Mesendoderm (in vitro differentiated cells): ENCODE measurements at regions not wholly inside any gene's neighbourhood (a gene's known extent, or its start where the extent isn't known, plus 50 kb on each side); places are given as distances from the start of the nearest gene placed in this dataset.

Experiments
- DNase-seq: peaks from one replicate; pipeline ENCODE4 v3.0.0; 2013
- H2AK5ac ChIP-seq: 2 replicates; pipeline ENCODE4 v1.6.1; 2013; ENCODE audit warnings: low read length, inconsistent platforms
- H2BK120ac ChIP-seq: 2 replicates; pipeline ENCODE4 v1.6.1; 2013; ENCODE audit warnings: low read depth, mild to moderate bottlenecking, low read length, moderate library complexity, mixed read lengths
- H2BK15ac ChIP-seq: replicated peaks from 2 replicates; pipeline ENCODE4 v1.6.1; 2013; ENCODE audit warnings: low read depth, mild to moderate bottlenecking, moderate library complexity
- H2BK5ac ChIP-seq: 2 replicates; pipeline ENCODE4 v1.6.1; 2013; ENCODE audit warnings: low read length, inconsistent platforms
- H3K18ac ChIP-seq: 2 replicates; pipeline ENCODE4 v1.6.1; 2013; ENCODE audit warnings: mild to moderate bottlenecking, low read length, mixed read lengths
- H3K23ac ChIP-seq: one replicate; pipeline ENCODE4 v1.6.1; 2013; ENCODE audit warnings: low read length
- H3K27ac ChIP-seq: 2 replicates; pipeline ENCODE4 v1.5.1; 2013; ENCODE audit warnings: low read depth, mild to moderate bottlenecking, inconsistent platforms, low read length, moderate library complexity
- H3K27me3 ChIP-seq: 2 replicates; pipeline ENCODE4 v1.6.1; 2013; ENCODE audit warnings: low read length, control low read depth, mild to moderate bottlenecking, inconsistent platforms; ENCODE audit not compliant: insufficient read depth, poor library complexity
- H3K36me3 ChIP-seq: 2 replicates; pipeline ENCODE4 v1.6.1; 2013; ENCODE audit warnings: low read length, inconsistent platforms; ENCODE audit not compliant: control insufficient read depth, insufficient read depth
- H3K4ac ChIP-seq: one replicate; pipeline ENCODE4 v1.6.1; 2013; ENCODE audit warnings: low read depth, mild to moderate bottlenecking, low read length, moderate library complexity
- H3K4me1 ChIP-seq: 2 replicates; pipeline ENCODE4 v1.6.1; 2013; ENCODE audit warnings: low read depth, low read length, inconsistent platforms; ENCODE audit not compliant: control insufficient read depth
- H3K4me2 ChIP-seq: 2 replicates; pipeline ENCODE4 v1.6.1; 2013; ENCODE audit warnings: low read length
- H3K4me3 ChIP-seq: 2 replicates; pipeline ENCODE4 v1.5.1; 2013; ENCODE audit warnings: mild to moderate bottlenecking, low read length
- H3K56ac ChIP-seq: one replicate; pipeline ENCODE4 v1.6.1; 2013; ENCODE audit warnings: low read length
- H3K79me1 ChIP-seq: 2 replicates; pipeline ENCODE4 v1.6.1; 2013; ENCODE audit warnings: low read length, inconsistent platforms
- H3K79me2 ChIP-seq: 2 replicates; pipeline ENCODE4 v1.6.1; 2013; ENCODE audit warnings: mild to moderate bottlenecking, low read length; ENCODE audit not compliant: control insufficient read depth, insufficient read depth
- H3K9ac ChIP-seq: 2 replicates; pipeline ENCODE4 v1.6.1; 2013; ENCODE audit warnings: low read length, inconsistent platforms
- H4K5ac ChIP-seq: one replicate; pipeline ENCODE4 v1.6.1; 2013; ENCODE audit warnings: low read length
- H4K8ac ChIP-seq: one replicate; pipeline ENCODE4 v1.6.1; 2013; ENCODE audit warnings: low read depth, mild to moderate bottlenecking, control low read depth, low read length, moderate library complexity
- WGBS: extraction: QIAGEN DNeasy Blood & Tissue Kit; methylation state at CpG from one replicate; pipeline ENCODE4 v1.1.7; 2013; ENCODE audit warnings: low lambda C conversion rate, missing lambda C conversion rate; ENCODE audit not compliant: insufficient coverage; ENCODE audit errors: extremely low coverage; 5-methylcytosine and 5-hydroxymethylcytosine counted together

GRCh38 chr6:55994531-55994930 is 119.1 kb upstream of the BMP5 start:
- Histone ChIP-seq H3K27me3 (no peaks in the 10 kb centered on the region), H2BK5ac (no peak overlapping the region), H2BK120ac (no peak overlapping the region), H3K56ac (no peak overlapping the region), H4K5ac (no peak overlapping the region), H3K23ac (no peak overlapping the region), H3K4me3 (no peak overlapping the region), H3K9ac (no peak overlapping the region), H3K36me3 (no peaks in the 10 kb centered on the region), H4K8ac (no peak overlapping the region), H3K4me2 (no peak overlapping the region), H3K27ac (no peak overlapping the region), H2AK5ac (no peak overlapping the region), H3K4ac (no peak overlapping the region), H3K79me2 (no peaks in the 10 kb centered on the region), H3K79me1 (no peaks in the 10 kb centered on the region), H2BK15ac (no peak overlapping the region), H3K18ac (no peak overlapping the region), H3K4me1 (no peaks in the 10 kb centered on the region)
- WGBS, result no CpG with 5 or more reads among the region's 3 CpGs
- DNase-seq, result no peak

DNA sequence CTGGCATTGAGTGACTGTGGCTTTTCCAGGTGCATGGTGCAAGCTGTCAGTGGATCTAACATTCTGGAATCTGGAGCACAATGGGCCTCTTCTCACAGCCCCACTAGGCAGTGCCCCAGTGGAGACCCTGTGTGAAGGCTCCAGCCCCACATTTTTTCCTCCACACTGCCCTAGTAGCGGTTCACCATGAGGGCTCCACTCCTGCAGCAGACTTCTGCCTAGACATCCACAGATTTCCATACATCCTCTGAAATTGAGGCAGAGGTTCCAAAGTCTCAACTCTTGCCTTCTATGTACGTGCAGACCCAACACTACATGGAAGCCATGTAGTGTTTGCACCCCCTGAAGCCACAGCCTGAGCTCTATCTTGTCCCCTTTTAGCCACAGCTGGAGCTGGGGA is 118.0 kb upstream of the BMP5 start:
- Histone ChIP-seq H2AK5ac (no peak overlapping the region), H4K5ac (no peak overlapping the region), H3K4me2 (no peak overlapping the region), H2BK15ac (no peak overlapping the region), H3K4ac (no peak overlapping the region), H4K8ac (no peak overlapping the region), H3K27me3 (no peaks in the 10 kb centered on the region), H2BK5ac (no peak overlapping the region), H3K4me3 (no peak overlapping the region), H3K9ac (no peak overlapping the region), H3K4me1 (no peaks in the 10 kb centered on the region), H2BK120ac (no peak overlapping the region), H3K23ac (no peak overlapping the region), H3K27ac (no peak overlapping the region), H3K36me3 (no peaks in the 10 kb centered on the region), H3K79me2 (no peaks in the 10 kb centered on the region), H3K56ac (no peak overlapping the region), H3K79me1 (no peaks in the 10 kb centered on the region), H3K18ac (no peak overlapping the region)
- peak; percentile 1 for DNase-seq
- no CpG with 5 or more reads among the region's 2 CpGs for WGBS

DNA sequence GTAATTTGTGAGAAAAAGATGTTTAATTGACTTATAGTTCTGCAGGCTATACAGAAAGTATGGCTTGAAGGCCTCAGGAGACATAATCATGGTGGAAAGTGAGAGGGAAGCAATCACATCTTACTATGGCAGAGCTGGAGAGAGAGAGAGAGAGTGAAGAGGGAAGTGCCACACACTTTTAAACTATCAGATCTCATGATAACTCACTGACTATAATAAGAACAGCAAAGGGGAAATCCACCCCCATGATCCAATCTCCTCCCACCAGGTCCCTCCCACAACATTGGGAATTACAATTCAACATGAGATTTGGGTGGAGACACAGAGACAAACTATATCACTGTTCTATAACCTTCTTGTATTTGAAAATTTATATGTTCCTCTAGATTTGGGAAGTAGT is 117.2 kb upstream of the BMP5 start:
- H3K79me1 ChIP-seq, result no peaks in the 10 kb centered on the region
- H3K4me2 ChIP-seq, result no peak overlapping the region
- H3K4me3 ChIP-seq, result no peak overlapping the region
- no peaks in the 10 kb centered on the region for H3K27me3 ChIP-seq
- H2BK5ac ChIP-seq, result no peak overlapping the region
- H3K4ac ChIP-seq, result no peak overlapping the region
- H3K18ac ChIP-seq, result no peak overlapping the region
- no peak overlapping the region for H2AK5ac ChIP-seq
- no peak overlapping the region for H2BK15ac ChIP-seq
- no peak overlapping the region for H2BK120ac ChIP-seq
- H3K27ac ChIP-seq, result no peak overlapping the region
- H3K56ac ChIP-seq, result no peak overlapping the region
- no peak overlapping the region for H4K5ac ChIP-seq
- no peak overlapping the region for H3K9ac ChIP-seq
- H4K8ac ChIP-seq, result no peak overlapping the region
- no peaks in the 10 kb centered on the region for H3K79me2 ChIP-seq
- H3K23ac ChIP-seq, result no peak overlapping the region
- H3K4me1 ChIP-seq, result no peaks in the 10 kb centered on the region
- no peaks in the 10 kb centered on the region for H3K36me3 ChIP-seq
- no peak for DNase-seq

DNA sequence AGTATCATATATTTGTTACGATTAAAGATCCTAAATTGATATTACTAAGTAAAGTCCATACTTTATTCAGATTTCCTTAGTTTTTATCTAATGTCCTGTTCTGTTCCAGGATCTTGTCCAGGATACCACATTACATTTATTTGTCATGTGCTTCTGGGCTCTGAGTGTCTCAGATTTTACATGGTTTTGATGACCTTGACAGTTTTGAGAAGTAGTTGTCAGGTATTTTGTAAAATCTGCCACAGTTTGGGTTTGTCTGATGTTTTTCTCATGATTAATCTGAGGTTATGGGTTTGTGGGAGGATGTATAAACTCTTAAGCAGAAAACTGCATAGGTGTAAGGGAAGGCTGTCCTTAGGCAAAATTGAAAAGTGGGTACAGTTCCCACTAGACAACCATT is 109.9 kb upstream of the BMP5 start:
- Histone ChIP-seq H3K9ac (no peak overlapping the region), H2BK15ac (no peak overlapping the region), H3K4me2 (no peak overlapping the region), H3K27ac (no peak overlapping the region), H3K56ac (no peak overlapping the region), H3K36me3 (no peaks in the 10 kb centered on the region), H2BK5ac (no peak overlapping the region), H3K27me3 (no peaks in the 10 kb centered on the region), H3K79me1 (no peaks in the 10 kb centered on the region), H3K4me1 (no peaks in the 10 kb centered on the region), H3K4me3 (no peak overlapping the region), H4K5ac (no peak overlapping the region), H3K23ac (no peak overlapping the region), H3K18ac (no peak overlapping the region), H3K79me2 (no peaks in the 10 kb centered on the region), H2BK120ac (no peak overlapping the region), H2AK5ac (no peak overlapping the region), H3K4ac (no peak overlapping the region), H4K8ac (no peak overlapping the region)
- no CpG with 5 or more reads among the region's 1 CpG for WGBS
- no peak for DNase-seq

GRCh38 chr6:55983861-55984260 is 108.5 kb upstream of the BMP5 start:
- no peak overlapping the region for H3K4me2 ChIP-seq
- H3K4me1 ChIP-seq, result no peaks in the 10 kb centered on the region
- no peaks in the 10 kb centered on the region for H3K79me2 ChIP-seq
- H3K4me3 ChIP-seq, result no peak overlapping the region
- no peaks in the 10 kb centered on the region for H3K79me1 ChIP-seq
- H3K18ac ChIP-seq, result no peak overlapping the region
- no peak overlapping the region for H2BK15ac ChIP-seq
- H3K56ac ChIP-seq, result no peak overlapping the region
- no peak overlapping the region for H2BK120ac ChIP-seq
- H3K27me3 ChIP-seq, result no peaks in the 10 kb centered on the region
- H3K36me3 ChIP-seq, result no peaks in the 10 kb centered on the region
- no peak overlapping the region for H4K5ac ChIP-seq
- no peak overlapping the region for H3K4ac ChIP-seq
- H2BK5ac ChIP-seq, result no peak overlapping the region
- no CpG with 5 or more reads among the region's 2 CpGs for WGBS
- no peak for DNase-seq
- no peak overlapping the region for H3K23ac ChIP-seq
- H4K8ac ChIP-seq, result no peak overlapping the region
- no peak overlapping the region for H3K9ac ChIP-seq
- H2AK5ac ChIP-seq, result no peak overlapping the region
- H3K27ac ChIP-seq, result no peak overlapping the region

GRCh38 chr6:55981660-55982059 is 106.3 kb upstream of the BMP5 start:
- Histone ChIP-seq H4K5ac (no peak overlapping the region), H3K23ac (no peak overlapping the region), H3K4ac (no peak overlapping the region)

More at GRCh38 chr6:55981660-55982059, 106.3 kb upstream of the BMP5 start:
- Histone ChIP-seq H2BK5ac (no peak overlapping the region), H2BK120ac (no peak overlapping the region), H3K27me3 (no peaks in the 10 kb centered on the region), H3K9ac (no peak overlapping the region), H2BK15ac (no peak overlapping the region), H2AK5ac (no peak overlapping the region), H3K4me2 (no peak overlapping the region), H3K79me1 (no peaks in the 10 kb centered on the region), H3K4me3 (no peak overlapping the region), H3K36me3 (no peaks in the 10 kb centered on the region), H3K4me1 (no peaks in the 10 kb centered on the region), H3K18ac (no peak overlapping the region), H3K56ac (no peak overlapping the region), H3K27ac (no peak overlapping the region), H3K79me2 (no peaks in the 10 kb centered on the region), H4K8ac (no peak overlapping the region)
- no peak for DNase-seq
